Chondrocyte (in vitro differentiated cells): ENCODE measurements at regions not wholly inside any gene's neighbourhood (a gene's known extent, or its start where the extent isn't known, plus 50 kb on each side); places are given as distances from the start of the nearest gene placed in this dataset.

Experiments
- DNase-seq: peaks from one replicate; pipeline ENCODE4 v3.0.0; 2021; ENCODE audit warnings: mixed read lengths, low spot score
- H3K27ac Mint-ChIP-seq: one replicate; pipeline ENCODE4 v1.8.0; 2021; ENCODE audit warnings: mild to moderate bottlenecking, moderate library complexity, mixed read lengths; ENCODE audit not compliant: unreplicated experiment
- H3K27me3 Mint-ChIP-seq: 2 replicates; pipeline ENCODE4 v1.8.0; 2021; ENCODE audit warnings: low read depth, mixed read lengths
- H3K36me3 Mint-ChIP-seq: 2 replicates; pipeline ENCODE4 v1.8.0; 2021; ENCODE audit warnings: low read depth, mixed read lengths
- H3K4me1 Mint-ChIP-seq: 2 replicates; pipeline ENCODE4 v1.8.0; 2021; ENCODE audit warnings: low read depth, mild to moderate bottlenecking, mixed read lengths
- H3K4me3 Mint-ChIP-seq: one replicate; pipeline ENCODE4 v1.8.0; 2021; ENCODE audit warnings: mild to moderate bottlenecking, moderate library complexity, mixed read lengths; ENCODE audit not compliant: unreplicated experiment
- H3K9me3 Mint-ChIP-seq: 2 replicates; pipeline ENCODE4 v1.8.0; 2021; ENCODE audit warnings: low read depth, mixed read lengths
- TF ChIP-seq, protein P1 (sequence below): fragments of 200-600 bp; sonication (generic); IDR thresholded peaks from 2 replicates; pipeline ENCODE4 v1.5.0; 2021; ENCODE audit warnings: antibody characterized with exemption, mild to moderate bottlenecking, moderate library complexity

DNA sequence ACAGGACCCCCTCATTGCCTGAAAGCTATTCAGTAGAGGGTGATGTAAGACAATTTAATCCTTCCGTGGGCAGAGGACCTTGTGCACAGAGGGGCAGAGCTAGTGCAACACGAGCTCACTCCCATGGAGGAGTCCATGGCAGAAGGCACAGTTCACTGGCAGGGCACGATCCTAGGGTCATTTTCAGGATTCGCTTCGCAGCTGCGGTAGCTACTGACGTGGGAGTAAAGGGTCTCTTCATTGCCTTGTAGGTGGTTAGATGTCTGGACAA lies 207.8 kb downstream of the FOXO1 start:
- TF ChIP-seq, protein P1, sequence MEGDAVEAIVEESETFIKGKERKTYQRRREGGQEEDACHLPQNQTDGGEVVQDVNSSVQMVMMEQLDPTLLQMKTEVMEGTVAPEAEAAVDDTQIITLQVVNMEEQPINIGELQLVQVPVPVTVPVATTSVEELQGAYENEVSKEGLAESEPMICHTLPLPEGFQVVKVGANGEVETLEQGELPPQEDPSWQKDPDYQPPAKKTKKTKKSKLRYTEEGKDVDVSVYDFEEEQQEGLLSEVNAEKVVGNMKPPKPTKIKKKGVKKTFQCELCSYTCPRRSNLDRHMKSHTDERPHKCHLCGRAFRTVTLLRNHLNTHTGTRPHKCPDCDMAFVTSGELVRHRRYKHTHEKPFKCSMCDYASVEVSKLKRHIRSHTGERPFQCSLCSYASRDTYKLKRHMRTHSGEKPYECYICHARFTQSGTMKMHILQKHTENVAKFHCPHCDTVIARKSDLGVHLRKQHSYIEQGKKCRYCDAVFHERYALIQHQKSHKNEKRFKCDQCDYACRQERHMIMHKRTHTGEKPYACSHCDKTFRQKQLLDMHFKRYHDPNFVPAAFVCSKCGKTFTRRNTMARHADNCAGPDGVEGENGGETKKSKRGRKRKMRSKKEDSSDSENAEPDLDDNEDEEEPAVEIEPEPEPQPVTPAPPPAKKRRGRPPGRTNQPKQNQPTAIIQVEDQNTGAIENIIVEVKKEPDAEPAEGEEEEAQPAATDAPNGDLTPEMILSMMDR, result no peak
- H3K9me3 Mint-ChIP-seq, result no peaks in the 10 kb centered on the region
- no peak overlapping the region for H3K4me3 Mint-ChIP-seq
- no peaks in the 10 kb centered on the region for H3K27me3 Mint-ChIP-seq
- H3K27ac Mint-ChIP-seq, result no peak overlapping the region
- H3K4me1 Mint-ChIP-seq, result peaks cover 10% of the 10 kb centered on the region
- H3K36me3 Mint-ChIP-seq, result no peaks in the 10 kb centered on the region
- no peak for DNase-seq

DNA sequence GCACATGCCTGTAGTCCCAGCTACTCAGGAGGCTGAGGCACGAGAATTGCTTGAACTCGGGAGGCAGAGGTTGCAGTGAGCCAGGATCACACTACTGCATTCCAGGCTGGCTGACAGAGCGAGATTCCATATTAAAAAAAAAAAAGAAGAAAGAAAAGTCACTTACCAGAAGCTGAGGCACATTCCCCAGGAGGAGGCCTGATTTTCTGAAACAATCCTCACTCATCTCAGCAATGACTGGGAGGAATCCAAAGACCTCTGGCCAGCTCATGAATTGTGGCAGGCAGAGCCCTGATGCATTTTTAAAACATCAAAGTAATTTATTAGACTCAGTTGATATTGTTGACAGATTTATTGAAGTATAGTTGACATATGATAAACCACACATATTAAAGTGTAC lies 206.3 kb downstream of the FOXO1 start:
- H3K27me3 Mint-ChIP-seq, result no peaks in the 10 kb centered on the region
- no peak for DNase-seq
- no peaks in the 10 kb centered on the region for H3K9me3 Mint-ChIP-seq
- TF ChIP-seq, protein P1, result no peak
- no peaks in the 10 kb centered on the region for H3K36me3 Mint-ChIP-seq
- no peak overlapping the region for H3K27ac Mint-ChIP-seq
- no peak overlapping the region for H3K4me3 Mint-ChIP-seq
- peaks cover 6% of the 10 kb centered on the region for H3K4me1 Mint-ChIP-seq

DNA sequence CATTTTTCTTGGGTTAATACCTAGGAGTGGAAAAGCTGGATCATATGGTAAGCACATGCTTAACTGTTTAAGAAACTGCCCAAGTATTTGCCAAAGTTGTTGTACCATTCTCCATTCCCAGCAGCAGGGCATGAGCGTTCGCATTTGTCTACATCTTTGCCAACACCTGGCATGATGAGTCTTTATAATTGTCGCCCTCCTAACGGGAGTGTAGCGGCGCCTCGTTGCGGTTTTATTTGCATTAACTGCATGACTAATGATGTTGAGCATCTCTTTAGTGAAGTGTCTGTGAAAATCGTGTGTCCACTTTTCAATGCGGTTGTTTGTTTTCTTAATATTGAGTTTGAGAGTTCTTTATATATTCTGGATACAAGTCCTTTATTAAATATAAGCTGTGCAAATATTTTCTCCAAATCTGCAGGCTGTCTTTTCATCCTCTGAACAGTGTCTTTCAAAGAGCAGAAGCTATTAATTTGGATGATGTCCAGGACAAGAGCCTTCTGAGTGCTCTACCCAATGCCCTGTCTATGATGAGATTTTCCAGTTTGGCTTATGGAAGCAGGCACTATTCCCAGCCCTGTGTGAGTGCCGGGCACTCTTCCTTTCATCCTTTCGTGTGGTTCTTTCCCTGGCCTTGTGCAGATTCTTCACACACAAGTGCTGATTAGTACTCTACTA lies 202.0 kb downstream of the FOXO1 start:
- Mint-ChIP-seq H3K27me3 (no peaks in the 10 kb centered on the region), H3K27ac (no peak overlapping the region), H3K4me3 (no peak overlapping the region), H3K9me3 (peaks cover 6% of the 10 kb centered on the region), H3K36me3 (no peaks in the 10 kb centered on the region), H3K4me1 (peaks cover 6% of the 10 kb centered on the region)
- no peak for DNase-seq
- TF ChIP-seq, protein P1, result no peak

DNA sequence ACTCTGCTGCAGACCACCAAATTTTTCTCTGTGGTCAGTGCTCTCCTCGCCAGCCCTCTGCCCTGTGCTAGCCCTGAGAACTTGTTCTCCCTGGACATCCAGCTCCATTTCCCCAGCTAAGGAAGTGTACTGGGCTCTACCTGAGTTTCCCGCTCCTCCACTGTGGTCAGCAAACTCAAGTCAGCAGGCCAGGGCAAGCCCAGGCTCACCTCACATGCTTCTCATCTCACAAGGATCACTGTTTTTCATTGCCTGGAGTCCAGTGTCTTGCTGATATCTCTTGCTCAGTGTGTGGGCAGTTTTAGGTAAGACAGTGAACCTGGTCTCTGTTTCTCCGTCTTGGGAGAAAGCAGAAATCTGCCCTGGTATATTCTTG lies 201.4 kb downstream of the FOXO1 start:
- H3K4me1 Mint-ChIP-seq, result peaks cover 3% of the 10 kb centered on the region
- H3K27me3 Mint-ChIP-seq, result no peaks in the 10 kb centered on the region
- DNase-seq, result no peak
- no peak overlapping the region for H3K4me3 Mint-ChIP-seq
- H3K36me3 Mint-ChIP-seq, result no peaks in the 10 kb centered on the region
- H3K27ac Mint-ChIP-seq, result no peak overlapping the region
- TF ChIP-seq, protein P1, result no peak
- H3K9me3 Mint-ChIP-seq, result peaks cover 6% of the 10 kb centered on the region

DNA sequence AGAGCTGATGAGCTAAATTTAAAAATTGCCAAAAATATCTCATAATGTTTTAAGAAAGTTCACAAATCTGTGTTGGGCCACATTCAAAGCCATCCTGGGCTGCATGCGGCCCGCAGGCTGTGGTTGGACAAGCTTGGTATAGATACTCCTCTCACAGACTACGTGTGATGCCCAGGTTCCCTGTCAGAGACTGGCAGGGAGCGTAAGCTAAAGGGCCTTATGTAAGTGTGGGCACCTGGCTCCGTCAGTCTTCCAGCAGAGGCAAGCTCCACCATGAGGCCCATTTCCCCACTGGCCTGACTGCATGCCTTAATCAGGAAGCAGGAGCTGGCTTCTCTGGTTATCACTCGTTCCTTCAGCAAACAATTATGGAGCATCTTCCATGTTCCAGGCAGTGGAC lies 200.2 kb downstream of the FOXO1 start:
- TF ChIP-seq, protein P1, result no peak

More for the DNA sequence above, 200.2 kb downstream of the FOXO1 start:
- no peaks in the 10 kb centered on the region for H3K36me3 Mint-ChIP-seq
- peaks cover 6% of the 10 kb centered on the region for H3K9me3 Mint-ChIP-seq
- no peak overlapping the region for H3K4me3 Mint-ChIP-seq
- H3K4me1 Mint-ChIP-seq, result no peaks in the 10 kb centered on the region
- no peak for DNase-seq
- no peaks in the 10 kb centered on the region for H3K27me3 Mint-ChIP-seq
- no peak overlapping the region for H3K27ac Mint-ChIP-seq
